GM12878 (cell line): ENCODE measurements at regions not wholly inside any gene's neighbourhood (a gene's known extent, or its start where the extent isn't known, plus 50 kb on each side); places are given as distances from the start of the nearest gene placed in this dataset.

Source experiments
- DPF2 ChIP-seq: fragments of 450-650 bp; IDR thresholded peaks from 2 replicates; pipeline ENCODE4 v1.6.1; 2017; ENCODE audit warnings: mild to moderate bottlenecking
- EGR1 ChIP-seq, 2 experiments: IDR thresholded peaks; 1 replicate in 1 of 2; 2 replicates in 1 of 2; pipeline ENCODE4 v1.6.1; 2011 to 2012; ENCODE audit warnings: low read depth in 2 of 2, low read length in 2 of 2, borderline replicate concordance in 1 of 2, mild to moderate bottlenecking in 1 of 2, moderate library complexity in 1 of 2
- TAF1 ChIP-seq: IDR thresholded peaks from 2 replicates; pipeline ENCODE4 v1.6.1; 2011; ENCODE audit warnings: mild to moderate bottlenecking, low read depth, low read length, borderline replicate concordance
- TCF7 ChIP-seq: IDR thresholded peaks from 2 replicates; pipeline ENCODE4 v1.6.1; 2014; ENCODE audit warnings: antibody characterized with exemption, borderline replicate concordance
- ZNF274 ChIP-seq: IDR thresholded peaks from one replicate; pipeline ENCODE4 v1.8.0; 2011; ENCODE audit not compliant: insufficient read length, insufficient read depth
- TF ChIP-seq, protein P1 (sequence below), 3 experiments: IDR thresholded peaks in 2 of 3; conservative IDR thresholded peaks in 1 of 3; 2 replicates each; pipeline ENCODE4 v1.5.1; 2011; ENCODE audit warnings: low read depth in 3 of 3, low read length in 3 of 3, mild to moderate bottlenecking in 3 of 3, control low read depth in 2 of 3, moderate library complexity in 2 of 3, inconsistent platforms in 1 of 3, mixed read lengths in 1 of 3; ENCODE audit not compliant: control insufficient read depth in 2 of 3, insufficient read depth in 1 of 3; ENCODE audit errors: extremely low read depth in 1 of 3
- TF ChIP-seq, protein P2 (sequence below): IDR thresholded peaks from 2 replicates; pipeline ENCODE4 v1.6.1; 2011; ENCODE audit warnings: low read depth, mild to moderate bottlenecking, low read length, moderate library complexity, borderline replicate concordance; ENCODE audit errors: extremely low read depth
- TF ChIP-seq, protein P3 (sequence below): IDR thresholded peaks from 2 replicates; pipeline ENCODE4 v1.6.1; 2012; ENCODE audit warnings: low read depth, low read length, improper control_type of control experiment

DNA sequence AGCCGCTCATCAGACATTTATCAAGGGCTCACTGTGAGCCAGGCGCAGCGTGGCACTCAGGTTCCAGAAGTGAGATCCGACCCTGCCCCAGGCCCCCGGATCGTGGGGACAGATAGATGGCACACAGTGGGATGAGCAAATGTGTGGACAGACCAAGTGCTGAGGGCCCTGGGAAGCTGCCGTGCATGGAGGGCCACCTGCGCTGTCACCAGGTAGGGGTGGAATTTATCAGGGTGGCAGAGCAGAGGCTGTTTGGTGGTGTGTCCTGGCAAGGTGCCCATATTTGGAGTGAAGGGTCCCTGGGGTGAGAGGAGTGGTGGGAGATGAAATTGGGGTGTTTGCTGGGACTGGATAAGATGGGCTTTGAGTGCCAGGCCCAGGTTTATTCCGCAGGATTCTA lies 92.8 kb upstream of the HS6ST1 start:
- TF ChIP-seq EGR1 (IDR thresholded peaks at IDR 0.05; ENCODE audit: borderline replicate concordance in 1 of 2, low read depth in 2 of 2, low read length in 2 of 2), result no peak
- no peak for TF ChIP-seq DPF2
- no peak for TF ChIP-seq TCF7
- TF ChIP-seq, protein P1, sequence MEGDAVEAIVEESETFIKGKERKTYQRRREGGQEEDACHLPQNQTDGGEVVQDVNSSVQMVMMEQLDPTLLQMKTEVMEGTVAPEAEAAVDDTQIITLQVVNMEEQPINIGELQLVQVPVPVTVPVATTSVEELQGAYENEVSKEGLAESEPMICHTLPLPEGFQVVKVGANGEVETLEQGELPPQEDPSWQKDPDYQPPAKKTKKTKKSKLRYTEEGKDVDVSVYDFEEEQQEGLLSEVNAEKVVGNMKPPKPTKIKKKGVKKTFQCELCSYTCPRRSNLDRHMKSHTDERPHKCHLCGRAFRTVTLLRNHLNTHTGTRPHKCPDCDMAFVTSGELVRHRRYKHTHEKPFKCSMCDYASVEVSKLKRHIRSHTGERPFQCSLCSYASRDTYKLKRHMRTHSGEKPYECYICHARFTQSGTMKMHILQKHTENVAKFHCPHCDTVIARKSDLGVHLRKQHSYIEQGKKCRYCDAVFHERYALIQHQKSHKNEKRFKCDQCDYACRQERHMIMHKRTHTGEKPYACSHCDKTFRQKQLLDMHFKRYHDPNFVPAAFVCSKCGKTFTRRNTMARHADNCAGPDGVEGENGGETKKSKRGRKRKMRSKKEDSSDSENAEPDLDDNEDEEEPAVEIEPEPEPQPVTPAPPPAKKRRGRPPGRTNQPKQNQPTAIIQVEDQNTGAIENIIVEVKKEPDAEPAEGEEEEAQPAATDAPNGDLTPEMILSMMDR (IDR thresholded peaks at IDR 0.05 in 2 of 3, conservative IDR thresholded peaks at IDR 0.05 in 1 of 3; ENCODE audit: control insufficient read depth in 2 of 3, extremely low read depth in 1 of 3, insufficient read depth in 1 of 3, low read depth in 3 of 3, low read length in 3 of 3), result no peak
- TF ChIP-seq TAF1, result no peak
- TF ChIP-seq, protein P2, sequence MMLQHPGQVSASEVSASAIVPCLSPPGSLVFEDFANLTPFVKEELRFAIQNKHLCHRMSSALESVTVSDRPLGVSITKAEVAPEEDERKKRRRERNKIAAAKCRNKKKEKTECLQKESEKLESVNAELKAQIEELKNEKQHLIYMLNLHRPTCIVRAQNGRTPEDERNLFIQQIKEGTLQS, result no peak
- no peak for TF ChIP-seq ZNF274
- TF ChIP-seq, protein P3, sequence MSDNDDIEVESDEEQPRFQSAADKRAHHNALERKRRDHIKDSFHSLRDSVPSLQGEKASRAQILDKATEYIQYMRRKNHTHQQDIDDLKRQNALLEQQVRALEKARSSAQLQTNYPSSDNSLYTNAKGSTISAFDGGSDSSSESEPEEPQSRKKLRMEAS, result no peak
